ENCODE measurements at regions not wholly inside any gene's neighbourhood (a gene's known extent, or its start where the extent isn't known, plus 50 kb on each side); places are given as distances from the start of the nearest gene placed in this dataset.
A peak's percentile ranks its signal among the peaks of the same experiment; 100 is the strongest.

- no peak for DNase-seq
These were observed 277.0 kb downstream of the DIRAS2 start for GRCh38 chr9:90365666-90366065.

- no peak for DNase-seq
These were observed 274.4 kb downstream of the DIRAS2 start for GRCh38 chr9:90368241-90368640.

GRCh38 chr9:90368928-90369327 lies 273.7 kb downstream of the DIRAS2 start:
- DNase-seq, result no peak

DNA sequence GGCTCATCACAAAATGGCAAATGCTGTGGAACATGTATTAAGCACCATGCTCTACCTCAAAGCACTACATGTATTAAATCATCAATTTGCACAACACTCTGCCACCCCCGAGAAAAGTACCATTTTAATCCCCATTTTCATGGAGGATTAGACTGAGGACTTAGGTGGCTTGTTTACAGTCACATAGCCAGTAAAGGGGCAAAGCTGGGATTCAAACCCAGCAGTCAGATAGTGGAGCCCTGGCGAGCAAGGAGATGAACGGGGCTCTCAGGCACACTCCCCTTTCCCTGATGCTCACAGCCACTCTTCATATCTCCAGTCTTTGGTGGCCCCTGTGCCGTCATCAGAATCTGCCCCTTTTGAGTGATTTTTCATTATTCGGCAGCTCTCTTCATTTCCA lies 262.9 kb downstream of the DIRAS2 start:
- no peak for DNase-seq

- no peak for DNase-seq
These were observed 257.5 kb downstream of the DIRAS2 start for GRCh38 chr9:90385146-90385545.

DNA sequence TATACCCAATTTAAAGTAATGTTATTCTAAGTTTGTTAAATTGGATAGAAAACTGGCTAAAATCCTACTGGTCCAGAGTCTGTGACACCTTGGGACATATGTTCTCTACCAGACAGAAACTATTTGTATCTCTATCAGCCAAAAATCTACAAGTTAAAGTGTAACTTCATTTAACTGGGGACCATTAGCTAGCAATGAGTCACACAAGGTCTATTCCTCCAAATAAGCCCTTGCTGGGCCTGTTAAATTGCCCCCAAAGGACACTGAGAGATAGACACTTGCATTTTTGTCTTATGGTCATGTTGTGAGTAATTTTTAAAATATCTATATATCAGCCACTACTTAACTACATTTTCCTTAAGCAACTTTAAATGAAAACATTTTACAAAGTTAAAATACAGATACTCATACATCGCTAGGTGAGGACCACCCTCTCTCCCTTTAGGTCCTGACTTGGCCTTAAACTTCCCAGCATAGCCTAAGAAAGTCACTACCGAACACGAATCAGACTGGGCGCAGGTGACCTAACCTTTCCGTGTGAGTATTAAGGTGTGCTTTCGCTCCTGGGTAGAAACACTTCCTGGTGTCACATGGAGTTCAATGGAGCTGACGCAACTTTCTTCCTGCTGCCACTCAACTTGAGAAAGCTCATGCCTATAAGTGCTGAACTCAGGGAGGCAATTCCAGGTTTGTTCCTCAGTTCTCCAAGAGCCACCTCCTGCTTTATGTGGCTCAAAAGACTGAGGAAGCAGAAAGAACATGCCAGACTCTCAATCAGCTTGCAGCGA lies 249.1 kb downstream of the DIRAS2 start:
- no peak for DNase-seq

- DNase-seq, result no peak
These were observed 247.8 kb downstream of the DIRAS2 start for GRCh38 chr9:90394871-90395270.

GRCh38 chr9:90400091-90400490 lies 242.5 kb downstream of the DIRAS2 start:
- no peak for DNase-seq

DNA sequence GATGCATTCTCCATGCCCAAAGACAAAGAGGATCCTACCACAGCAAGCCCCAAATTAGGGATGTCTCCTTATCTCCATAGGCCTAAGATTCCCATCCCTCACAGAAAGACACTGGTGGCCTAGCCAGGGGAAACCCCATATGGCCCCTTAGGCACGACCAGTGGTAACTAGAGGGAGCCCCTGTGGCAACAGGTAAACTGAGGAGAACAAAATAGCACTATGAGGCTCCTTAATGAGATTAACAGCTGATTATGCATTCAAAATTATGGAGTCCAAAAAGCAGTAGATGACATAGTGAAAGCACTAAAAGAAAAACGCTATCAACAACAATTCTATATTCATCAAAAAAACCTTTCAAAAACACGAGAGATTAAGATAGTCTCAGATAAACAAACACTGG lies 234.0 kb downstream of the DIRAS2 start:
- DNase-seq, result no peak

- DNase-seq, result no peak
These were observed 223.3 kb downstream of the DIRAS2 start for GRCh38 chr9:90419221-90419851.

DNA sequence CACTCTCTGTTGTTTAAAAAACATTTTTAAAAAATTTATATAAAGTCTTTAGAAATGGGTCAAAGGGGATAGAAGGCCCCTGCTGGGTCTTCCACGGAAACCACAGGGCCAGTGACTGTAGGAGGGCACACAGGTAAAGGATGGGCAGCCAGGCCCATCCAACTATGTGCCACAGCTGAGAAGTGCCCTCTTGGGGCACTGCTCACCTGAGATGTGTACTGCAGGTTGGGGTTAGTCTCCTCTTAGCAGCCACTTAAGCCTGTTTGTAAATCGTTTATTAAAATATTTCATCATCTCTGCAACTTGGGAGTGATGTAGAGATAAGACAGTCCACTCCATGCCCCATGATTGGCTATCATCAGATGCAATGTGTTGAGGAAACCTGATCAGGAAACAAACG lies 222.4 kb downstream of the DIRAS2 start:
- no peak for DNase-seq

- DNase-seq, result no peak
These were observed 221.7 kb downstream of the DIRAS2 start for GRCh38 chr9:90420768-90421513.

GRCh38 chr9:90421786-90422185 lies 220.8 kb downstream of the DIRAS2 start:
- DNase-seq, result peak in 1 of 2 experiments; percentile 22

GRCh38 chr9:90423661-90424193 lies 218.9 kb downstream of the DIRAS2 start:
- no peak for DNase-seq

GRCh38 chr9:90428517-90428916 lies 214.1 kb downstream of the DIRAS2 start:
- no peak for DNase-seq

DNA sequence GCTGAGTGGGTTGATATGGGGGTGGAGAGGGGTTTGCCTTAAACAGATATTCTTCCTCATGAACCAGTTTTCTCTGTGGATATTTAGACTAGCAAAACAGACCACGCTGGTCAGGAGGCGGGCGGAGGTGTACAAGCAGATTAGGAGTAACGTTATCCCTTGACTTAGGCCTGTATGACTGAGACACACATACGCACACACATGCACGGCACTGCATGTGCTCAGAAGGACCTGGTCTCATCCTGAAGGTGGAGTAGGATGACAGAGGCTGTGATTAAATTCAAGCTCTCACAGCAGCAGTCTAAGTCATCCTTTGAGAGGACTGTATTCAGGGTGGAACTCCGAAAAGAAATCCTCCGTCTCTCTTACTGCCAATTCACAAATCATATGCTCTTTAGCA lies 209.7 kb downstream of the DIRAS2 start:
- DNase-seq, result peak in 1 of 2 experiments; percentile 43

- no peak for DNase-seq
These were observed 209.2 kb downstream of the DIRAS2 start for GRCh38 chr9:90433398-90433941.

DNA sequence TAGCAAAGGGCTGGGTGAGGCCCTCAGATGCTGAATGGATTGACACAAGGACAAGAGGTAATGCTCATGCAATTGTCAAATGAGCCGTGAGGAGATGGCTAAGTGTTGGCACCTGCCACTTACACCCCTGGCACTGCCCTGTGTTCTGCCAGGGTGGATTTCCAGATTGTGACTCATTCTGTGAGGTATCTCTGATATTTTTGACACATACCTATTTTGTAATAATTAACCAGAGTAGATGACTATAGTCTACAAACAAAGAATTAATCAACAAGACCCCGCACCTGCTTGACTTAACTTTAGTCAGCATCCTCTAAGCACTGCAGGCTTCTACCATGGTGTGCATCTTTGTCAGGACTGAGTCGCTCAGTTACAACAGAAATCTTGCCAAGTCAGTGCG lies 200.8 kb downstream of the DIRAS2 start:
- DNase-seq, result no peak

GRCh38 chr9:90442723-90443122 lies 199.9 kb downstream of the DIRAS2 start:
- DNase-seq, result no peak

GRCh38 chr9:90444609-90445204 lies 197.9 kb downstream of the DIRAS2 start:
- DNase-seq, result no peak

DNA sequence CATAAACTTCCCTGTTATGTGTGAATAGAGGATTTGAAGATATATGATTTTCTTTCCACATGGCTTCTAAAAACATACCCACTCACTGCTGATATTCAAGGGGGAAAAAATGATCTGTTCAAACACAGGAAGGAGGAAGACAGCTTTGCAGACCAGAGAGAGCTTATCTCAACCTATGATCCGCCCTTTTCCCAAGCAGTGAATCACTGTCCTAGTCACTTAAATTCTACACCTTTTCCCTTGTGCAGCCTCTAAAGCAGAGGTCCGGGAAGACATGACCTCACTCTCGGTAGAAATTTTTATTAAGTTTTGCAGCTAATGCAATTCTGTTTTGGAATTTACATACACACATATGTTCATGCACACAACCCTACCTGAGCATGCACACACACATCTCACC lies 197.2 kb downstream of the DIRAS2 start:
- no peak for DNase-seq

DNA sequence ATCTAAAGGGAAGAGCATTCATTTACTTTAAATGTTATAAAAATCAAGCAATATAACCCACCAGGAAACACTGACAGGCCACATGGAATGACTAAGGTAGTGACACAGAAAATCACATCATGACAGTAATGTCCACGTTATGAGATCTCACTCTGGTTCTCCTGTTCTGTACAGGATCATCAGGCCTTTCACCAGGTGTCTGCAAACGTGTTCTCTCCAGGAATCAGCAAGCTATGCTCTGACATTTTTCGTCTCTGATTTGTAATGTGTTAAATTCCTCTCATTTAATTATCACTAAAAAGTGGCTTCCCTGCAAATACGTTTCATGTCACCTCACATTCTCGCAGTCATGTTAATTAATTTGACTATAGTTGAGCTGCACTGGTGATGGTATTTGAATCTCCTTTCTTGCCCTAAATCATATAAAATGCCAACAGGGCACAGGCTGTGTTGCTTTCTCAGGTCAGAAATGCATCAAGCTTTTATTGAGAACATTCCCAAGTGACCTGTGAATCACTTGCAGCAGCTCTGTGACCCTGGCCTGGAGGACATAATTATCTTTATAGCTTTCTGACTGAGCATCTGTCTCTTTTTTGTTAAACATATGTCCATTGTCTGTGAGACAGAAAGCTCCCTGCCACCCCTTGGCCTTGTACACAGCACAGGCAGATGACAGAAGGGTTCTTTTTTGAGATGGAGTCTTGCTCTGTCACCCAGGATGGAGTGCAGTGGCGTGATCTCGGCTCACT lies 196.2 kb downstream of the DIRAS2 start:
- peak; percentile 28 to 74 for DNase-seq

All from NCI-H524 (cell line).